ENCODE measurements at regions not wholly inside any gene's neighbourhood (a gene's known extent, or its start where the extent isn't known, plus 50 kb on each side); places are given as distances from the start of the nearest gene placed in this dataset.
A peak's percentile ranks its signal among the peaks of the same experiment; 100 is the strongest.

- TF ChIP-seq, protein P1, sequence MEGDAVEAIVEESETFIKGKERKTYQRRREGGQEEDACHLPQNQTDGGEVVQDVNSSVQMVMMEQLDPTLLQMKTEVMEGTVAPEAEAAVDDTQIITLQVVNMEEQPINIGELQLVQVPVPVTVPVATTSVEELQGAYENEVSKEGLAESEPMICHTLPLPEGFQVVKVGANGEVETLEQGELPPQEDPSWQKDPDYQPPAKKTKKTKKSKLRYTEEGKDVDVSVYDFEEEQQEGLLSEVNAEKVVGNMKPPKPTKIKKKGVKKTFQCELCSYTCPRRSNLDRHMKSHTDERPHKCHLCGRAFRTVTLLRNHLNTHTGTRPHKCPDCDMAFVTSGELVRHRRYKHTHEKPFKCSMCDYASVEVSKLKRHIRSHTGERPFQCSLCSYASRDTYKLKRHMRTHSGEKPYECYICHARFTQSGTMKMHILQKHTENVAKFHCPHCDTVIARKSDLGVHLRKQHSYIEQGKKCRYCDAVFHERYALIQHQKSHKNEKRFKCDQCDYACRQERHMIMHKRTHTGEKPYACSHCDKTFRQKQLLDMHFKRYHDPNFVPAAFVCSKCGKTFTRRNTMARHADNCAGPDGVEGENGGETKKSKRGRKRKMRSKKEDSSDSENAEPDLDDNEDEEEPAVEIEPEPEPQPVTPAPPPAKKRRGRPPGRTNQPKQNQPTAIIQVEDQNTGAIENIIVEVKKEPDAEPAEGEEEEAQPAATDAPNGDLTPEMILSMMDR (IDR thresholded peaks at IDR 0.05; ENCODE audit: low read length): peak; percentile 33; the same call in 1 of the 2 replicates
- no peak for TF ChIP-seq EZH2 (IDR thresholded peaks at IDR 0.05; ENCODE audit: borderline replicate concordance, low read length)
These were observed 122.3 kb upstream of the BACE2 start for GRCh38 chr21:41045534-41046268.
